A549 (cell line): ENCODE measurements at regions not wholly inside any gene's neighbourhood (a gene's known extent, or its start where the extent isn't known, plus 50 kb on each side); places are given as distances from the start of the nearest gene placed in this dataset.

Source experiments
- EP300 ChIP-seq, 2 experiments: fragments of >200 bp; sonication (Bioruptor Twin); formaldehyde crosslinking; IDR thresholded peaks; 2 replicates in 1 of 2; 3 replicates in 1 of 2; pipeline ENCODE4 v1.6.1; 2016 to 2017
- ESRRA ChIP-seq: fragments of 150-350 bp; IDR thresholded peaks from 2 replicates; pipeline ENCODE4 v1.6.1; 2014; ENCODE audit warnings: mild to moderate bottlenecking, low read length, borderline replicate concordance
- GATA3 ChIP-seq: IDR thresholded peaks from 2 replicates; pipeline ENCODE4 v1.6.1; 2012; ENCODE audit warnings: borderline replicate concordance
- HOXB5 ChIP-seq: fragments of 250-450 bp; sonication (Bioruptor Pico); IDR thresholded peaks from 2 replicates; pipeline ENCODE4 v1.5.0; 2020; ENCODE audit warnings: mild to moderate bottlenecking, moderate library complexity
- JUN ChIP-seq, 2 experiments: fragments of >200 bp; sonication (Bioruptor Twin); formaldehyde crosslinking; IDR thresholded peaks; 2 replicates in 1 of 2; 3 replicates in 1 of 2; pipeline ENCODE4 v1.6.1; 2016 to 2017
- MAFK ChIP-seq: fragments of 450-650 bp; IDR thresholded peaks from 2 replicates; pipeline ENCODE4 v1.6.1; 2014; ENCODE audit not compliant: partially characterized antibody
- MYC ChIP-seq: IDR thresholded peaks from 2 replicates; pipeline ENCODE4 v1.6.1; 2012; ENCODE audit warnings: mild to moderate bottlenecking, inconsistent platforms, low read length, improper control_type of control experiment, borderline replicate concordance
- PHF8 ChIP-seq: fragments of 200-600 bp; sonication (generic); IDR thresholded peaks from 2 replicates; pipeline ENCODE4 v1.6.1; 2016; ENCODE audit warnings: low read depth, mild to moderate bottlenecking, antibody characterized with exemption, moderate library complexity, borderline replicate concordance
- POLR2A ChIP-seq: IDR thresholded peaks from 2 replicates; pipeline ENCODE4 v1.6.1; 2012; ENCODE audit warnings: mild to moderate bottlenecking, low read length
- TFCP2L1 ChIP-seq: fragments of 250-450 bp; sonication (Bioruptor Pico); IDR thresholded peaks from 2 replicates; pipeline ENCODE4 v1.5.0; 2021; ENCODE audit warnings: mild to moderate bottlenecking
- ZC3H11A ChIP-seq: fragments of 450-650 bp; IDR thresholded peaks from 2 replicates; pipeline ENCODE4 v1.6.1; 2014; ENCODE audit warnings: antibody characterized with exemption, mild to moderate bottlenecking
- TF ChIP-seq, protein P1 (sequence below): fragments of >200 bp; sonication (Bioruptor Twin); formaldehyde crosslinking; IDR thresholded peaks from 3 replicates; pipeline ENCODE4 v1.5.1; 2016

DNA sequence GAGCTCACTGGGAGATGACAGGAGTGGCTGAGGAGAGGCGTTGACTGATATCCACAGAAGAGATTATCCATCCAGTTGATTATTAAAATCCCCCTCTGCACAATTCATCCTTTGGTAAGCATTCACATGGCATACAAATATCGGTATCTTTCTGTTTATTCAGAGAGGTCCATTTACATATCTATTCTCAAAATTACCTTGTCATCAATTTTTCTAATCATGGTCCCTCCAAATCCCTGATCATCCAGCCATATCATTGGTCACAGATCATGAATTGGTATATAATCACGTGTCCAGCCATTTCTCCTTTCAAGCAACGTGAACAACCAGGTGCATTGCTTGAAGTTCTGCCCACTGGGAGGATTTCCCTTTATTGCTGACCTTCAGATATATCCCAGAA, 1321.0 kb downstream of the ROBO2 start:
- TF ChIP-seq GATA3 (no peak), POLR2A (no peak), ESRRA (no peak), TFCP2L1 (CRISPR knock-in tag) (no peak), EP300 (IDR thresholded peaks at IDR 0.05) (no peak), PHF8 (no peak), HOXB5 (CRISPR knock-in tag) (no peak), MAFK (peak; percentile 72), MYC (no peak), ZC3H11A (no peak), JUN (IDR thresholded peaks at IDR 0.05) (no peak)
- TF ChIP-seq, protein P1, sequence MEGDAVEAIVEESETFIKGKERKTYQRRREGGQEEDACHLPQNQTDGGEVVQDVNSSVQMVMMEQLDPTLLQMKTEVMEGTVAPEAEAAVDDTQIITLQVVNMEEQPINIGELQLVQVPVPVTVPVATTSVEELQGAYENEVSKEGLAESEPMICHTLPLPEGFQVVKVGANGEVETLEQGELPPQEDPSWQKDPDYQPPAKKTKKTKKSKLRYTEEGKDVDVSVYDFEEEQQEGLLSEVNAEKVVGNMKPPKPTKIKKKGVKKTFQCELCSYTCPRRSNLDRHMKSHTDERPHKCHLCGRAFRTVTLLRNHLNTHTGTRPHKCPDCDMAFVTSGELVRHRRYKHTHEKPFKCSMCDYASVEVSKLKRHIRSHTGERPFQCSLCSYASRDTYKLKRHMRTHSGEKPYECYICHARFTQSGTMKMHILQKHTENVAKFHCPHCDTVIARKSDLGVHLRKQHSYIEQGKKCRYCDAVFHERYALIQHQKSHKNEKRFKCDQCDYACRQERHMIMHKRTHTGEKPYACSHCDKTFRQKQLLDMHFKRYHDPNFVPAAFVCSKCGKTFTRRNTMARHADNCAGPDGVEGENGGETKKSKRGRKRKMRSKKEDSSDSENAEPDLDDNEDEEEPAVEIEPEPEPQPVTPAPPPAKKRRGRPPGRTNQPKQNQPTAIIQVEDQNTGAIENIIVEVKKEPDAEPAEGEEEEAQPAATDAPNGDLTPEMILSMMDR: no peak
